Keratinocyte (primary cell): ENCODE measurements at regions not wholly inside any gene's neighbourhood (a gene's known extent, or its start where the extent isn't known, plus 50 kb on each side); places are given as distances from the start of the nearest gene placed in this dataset.

ENCODE experiments used
- EZH2 ChIP-seq: IDR thresholded peaks from one replicate; pipeline ENCODE4 v1.6.1; 2012; ENCODE audit warnings: inconsistent platforms, mild to moderate bottlenecking, low read length, moderate library complexity
- TF ChIP-seq, protein P1 (sequence below), 3 experiments: IDR thresholded peaks in 1 of 3; conservative IDR thresholded peaks in 1 of 3; optimal IDR thresholded peaks in 1 of 3; 2 replicates in 2 of 3; 3 replicates in 1 of 3; pipeline versions ENCODE3 to v1.5.1; 2011; ENCODE audit warnings: low read length in 3 of 3, mild to moderate bottlenecking in 3 of 3, moderate library complexity in 2 of 3, control low read depth in 1 of 3, inconsistent platforms in 1 of 3; ENCODE audit not compliant: insufficient read depth in 2 of 3; ENCODE audit errors: extremely low read depth in 1 of 3

DNA sequence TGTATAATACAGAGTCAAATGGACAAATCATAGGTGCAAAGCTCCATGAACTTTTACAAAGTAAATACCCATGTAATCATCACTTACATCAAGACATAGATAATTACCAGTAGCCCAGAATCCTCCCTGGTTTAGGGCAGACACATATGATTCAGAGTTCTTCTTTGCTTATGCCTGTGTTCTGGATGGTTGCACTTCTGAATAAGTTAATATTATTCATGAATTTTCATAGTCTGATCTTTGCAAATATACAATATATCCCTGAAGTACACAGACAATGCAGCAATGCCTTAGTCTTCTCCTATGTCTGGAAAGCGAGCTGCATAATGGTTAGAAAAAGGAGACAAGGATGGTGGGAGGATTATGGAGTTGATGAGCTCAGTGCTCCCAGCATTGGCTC lies 122.4 kb upstream of the PLXNA2 start:
- TF ChIP-seq, protein P1, sequence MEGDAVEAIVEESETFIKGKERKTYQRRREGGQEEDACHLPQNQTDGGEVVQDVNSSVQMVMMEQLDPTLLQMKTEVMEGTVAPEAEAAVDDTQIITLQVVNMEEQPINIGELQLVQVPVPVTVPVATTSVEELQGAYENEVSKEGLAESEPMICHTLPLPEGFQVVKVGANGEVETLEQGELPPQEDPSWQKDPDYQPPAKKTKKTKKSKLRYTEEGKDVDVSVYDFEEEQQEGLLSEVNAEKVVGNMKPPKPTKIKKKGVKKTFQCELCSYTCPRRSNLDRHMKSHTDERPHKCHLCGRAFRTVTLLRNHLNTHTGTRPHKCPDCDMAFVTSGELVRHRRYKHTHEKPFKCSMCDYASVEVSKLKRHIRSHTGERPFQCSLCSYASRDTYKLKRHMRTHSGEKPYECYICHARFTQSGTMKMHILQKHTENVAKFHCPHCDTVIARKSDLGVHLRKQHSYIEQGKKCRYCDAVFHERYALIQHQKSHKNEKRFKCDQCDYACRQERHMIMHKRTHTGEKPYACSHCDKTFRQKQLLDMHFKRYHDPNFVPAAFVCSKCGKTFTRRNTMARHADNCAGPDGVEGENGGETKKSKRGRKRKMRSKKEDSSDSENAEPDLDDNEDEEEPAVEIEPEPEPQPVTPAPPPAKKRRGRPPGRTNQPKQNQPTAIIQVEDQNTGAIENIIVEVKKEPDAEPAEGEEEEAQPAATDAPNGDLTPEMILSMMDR (optimal IDR thresholded peaks at IDR 0.05 in 1 of 3, IDR thresholded peaks at IDR 0.05 in 1 of 3, conservative IDR thresholded peaks at IDR 0.05 in 1 of 3; ENCODE audit: extremely low read depth in 1 of 3, insufficient read depth in 2 of 3, low read length in 3 of 3), result no peak
- TF ChIP-seq EZH2, result no peak
